Stimulated activated CD4-positive, alpha-beta T cell treated with anti-CD3 and anti-CD28 coated beads, Interleukin-2, amount 100 ng/mL, for 4 hours (primary cell): ENCODE measurements at regions not wholly inside any gene's neighbourhood (a gene's known extent, or its start where the extent isn't known, plus 50 kb on each side); places are given as distances from the start of the nearest gene placed in this dataset.

Source experiments
- DNase-seq: peaks from one replicate; pipeline ENCODE4 v3.0.0-alpha.2; 2020; ENCODE audit warnings: low read depth

- DNase-seq = no peak
Observed at GRCh38 chr6:129920103-129920798, 59.1 kb upstream of the TMEM244 start.

- DNase-seq = no peak
Observed at GRCh38 chr6:129911732-129912131, 50.6 kb upstream of the TMEM244 start.
